Fibroblast of mammary gland (primary cell): ENCODE measurements at regions not wholly inside any gene's neighbourhood (a gene's known extent, or its start where the extent isn't known, plus 50 kb on each side); places are given as distances from the start of the nearest gene placed in this dataset.
"Not testable (repeated sequence)": the region's sequence is repeated elsewhere in the genome, so short reads cannot be mapped to it uniquely, and the experiment has no call there.

Experiments
- DNase-seq: peaks from one replicate; pipeline ENCODE4 v3.0.0-alpha.2; 2010; ENCODE audit warnings: low read depth
- H3K4me3 ChIP-seq: 2 replicates; pipeline ENCODE4 v1.5.1; 2011; ENCODE audit warnings: low read depth, mild to moderate bottlenecking, low read length, moderate library complexity; ENCODE audit not compliant: control insufficient read depth
- CTCF ChIP-seq: conservative IDR thresholded peaks from 2 replicates; pipeline ENCODE4 v1.5.1; 2011; ENCODE audit warnings: low read depth, low read length, inconsistent platforms; ENCODE audit not compliant: control insufficient read depth, insufficient read depth

GRCh38 chr12:87441511-87441910, 587.7 kb downstream of the C12orf50 start:
- TF ChIP-seq CTCF, result no peak
- no peak overlapping the region for H3K4me3 ChIP-seq
- DNase-seq, result peak; percentile 2

- DNase-seq, result peak; percentile 90
- no peak overlapping the region for H3K4me3 ChIP-seq
- TF ChIP-seq CTCF, result no peak
Observed at GRCh38 chr12:87439990-87440827, 589.0 kb downstream of the C12orf50 start.

- TF ChIP-seq CTCF, result no peak
- peak; percentile 5 for DNase-seq
- H3K4me3 ChIP-seq, result no peak overlapping the region
Observed at GRCh38 chr12:87430444-87430843, 598.8 kb downstream of the C12orf50 start.

- peak; percentile 47 for DNase-seq
- no peak overlapping the region for H3K4me3 ChIP-seq
- no peak for TF ChIP-seq CTCF
Observed at GRCh38 chr12:87428701-87429277, 600.4 kb downstream of the C12orf50 start.

GRCh38 chr12:87427770-87428169, 601.4 kb downstream of the C12orf50 start:
- no peak overlapping the region for H3K4me3 ChIP-seq
- no peak for DNase-seq
- TF ChIP-seq CTCF, result no peak

- no peak for TF ChIP-seq CTCF
- peak; percentile 3 for DNase-seq
- H3K4me3 ChIP-seq, result no peak overlapping the region
Observed at GRCh38 chr12:87425942-87426554, 603.2 kb downstream of the C12orf50 start.

GRCh38 chr12:87421233-87421632, 608.0 kb downstream of the C12orf50 start:
- not testable (repeated sequence) for DNase-seq

More at GRCh38 chr12:87421233-87421632, 608.0 kb downstream of the C12orf50 start:
- H3K4me3 ChIP-seq, result not testable (repeated sequence)
